PFSK-1 (cell line): ENCODE measurements at regions not wholly inside any gene's neighbourhood (a gene's known extent, or its start where the extent isn't known, plus 50 kb on each side); places are given as distances from the start of the nearest gene placed in this dataset.

Experiments
- FOXP2 ChIP-seq: optimal IDR thresholded peaks from 2 replicates; pipeline ENCODE3; 2011; ENCODE audit warnings: borderline replicate concordance, control low read depth, inconsistent platforms; ENCODE audit not compliant: insufficient read depth; ENCODE audit errors: extremely low read length, extremely low read depth
- POLR2AphosphoS5 ChIP-seq: IDR thresholded peaks from 2 replicates; pipeline ENCODE4 v1.6.1; 2012; ENCODE audit warnings: low read depth, mild to moderate bottlenecking, control low read depth, low read length, moderate library complexity
- REST ChIP-seq, 2 experiments: IDR thresholded peaks; 2 replicates each; pipeline versions ENCODE4 v1.6.1 to v1.8.0; 2011 to 2012; ENCODE audit warnings: low read depth in 2 of 2, low read length in 2 of 2, control low read depth in 1 of 2, inconsistent platforms in 1 of 2, mild to moderate bottlenecking in 1 of 2, moderate library complexity in 1 of 2; ENCODE audit not compliant: insufficient read depth in 1 of 2
- SIN3A ChIP-seq: IDR thresholded peaks from 2 replicates; pipeline ENCODE4 v1.6.1; 2012; ENCODE audit warnings: mild to moderate bottlenecking, low read length, moderate library complexity, borderline replicate concordance; ENCODE audit not compliant: insufficient read depth
- TAF1 ChIP-seq: IDR thresholded peaks from 2 replicates; pipeline ENCODE4 v1.6.1; 2012; ENCODE audit warnings: low read length, control low read depth, borderline replicate concordance; ENCODE audit not compliant: insufficient read depth

DNA sequence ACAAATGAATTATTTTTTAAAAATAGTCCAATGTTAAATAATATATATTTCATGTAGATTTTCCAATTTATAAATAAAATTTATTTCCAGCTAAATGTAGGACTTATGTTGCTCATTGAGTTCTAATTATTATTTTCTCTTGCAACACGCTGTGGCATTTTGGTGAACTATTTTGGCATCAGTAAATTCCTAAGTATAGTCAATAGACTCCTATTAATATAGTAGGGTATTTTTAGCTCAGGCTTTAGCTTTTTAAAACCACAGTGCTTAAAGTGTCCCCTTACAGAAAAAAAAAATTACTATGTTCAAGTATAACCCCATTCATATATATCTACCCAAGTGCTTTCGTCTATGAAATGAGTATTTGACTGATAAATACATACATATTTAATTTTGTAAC lies 919.2 kb upstream of the SOX9 start:
- TF ChIP-seq SIN3A, result no peak
- TF ChIP-seq FOXP2, result no peak
- TF ChIP-seq REST (IDR thresholded peaks at IDR 0.05; ENCODE audit: insufficient read depth in 1 of 2, low read depth in 2 of 2, low read length in 2 of 2), result no peak
- no peak for TF ChIP-seq TAF1
- TF ChIP-seq POLR2AphosphoS5, result no peak

- TF ChIP-seq REST (IDR thresholded peaks at IDR 0.05; ENCODE audit: insufficient read depth in 1 of 2, low read depth in 2 of 2, low read length in 2 of 2), result no peak
- no peak for TF ChIP-seq TAF1
- no peak for TF ChIP-seq FOXP2
- TF ChIP-seq POLR2AphosphoS5, result no peak
- TF ChIP-seq SIN3A, result no peak
These were observed 918.4 kb upstream of the SOX9 start for GRCh38 chr17:71202449-71202848.

GRCh38 chr17:71203953-71204352 lies 916.9 kb upstream of the SOX9 start:
- TF ChIP-seq FOXP2 (no peak), TAF1 (no peak), SIN3A (no peak), POLR2AphosphoS5 (no peak), REST (IDR thresholded peaks at IDR 0.05; ENCODE audit: insufficient read depth in 1 of 2, low read depth in 2 of 2, low read length in 2 of 2) (no peak)

DNA sequence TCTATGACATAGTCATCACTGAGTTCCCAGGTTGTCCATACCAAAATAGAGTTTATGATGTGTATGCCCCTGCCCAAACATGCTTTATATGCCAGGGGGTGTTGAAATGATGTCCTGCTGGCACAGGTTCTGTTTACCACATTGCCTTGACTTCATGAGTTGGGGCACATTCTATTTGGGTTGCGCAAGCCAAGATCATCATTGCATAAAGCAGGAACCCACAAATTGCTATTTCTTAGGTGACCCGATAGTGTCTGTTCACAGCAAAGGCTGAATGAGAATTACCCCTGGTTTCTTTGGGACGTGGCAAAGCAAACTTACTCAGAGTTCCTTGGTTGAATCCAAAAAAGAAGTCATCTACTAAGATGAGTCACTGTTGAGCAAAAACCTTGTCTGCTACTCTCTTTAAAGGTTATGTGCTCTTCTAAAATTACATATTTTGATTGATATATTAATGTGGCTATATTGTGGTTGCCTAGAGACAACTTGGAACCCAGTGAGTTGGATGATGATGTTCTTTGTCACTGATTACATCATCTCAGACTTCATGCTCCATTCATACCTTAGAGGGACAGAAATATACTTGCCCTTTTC lies 912.6 kb upstream of the SOX9 start:
- TF ChIP-seq FOXP2, result no peak
- no peak for TF ChIP-seq REST (IDR thresholded peaks at IDR 0.05; ENCODE audit: insufficient read depth in 1 of 2, low read depth in 2 of 2, low read length in 2 of 2)
- no peak for TF ChIP-seq TAF1
- TF ChIP-seq SIN3A, result no peak
- TF ChIP-seq POLR2AphosphoS5, result no peak

- TF ChIP-seq SIN3A, result no peak
- no peak for TF ChIP-seq POLR2AphosphoS5
- no peak for TF ChIP-seq REST (IDR thresholded peaks at IDR 0.05; ENCODE audit: insufficient read depth in 1 of 2, low read depth in 2 of 2, low read length in 2 of 2)
- no peak for TF ChIP-seq TAF1
- no peak for TF ChIP-seq FOXP2
These were observed 906.9 kb upstream of the SOX9 start for GRCh38 chr17:71213936-71214335.
